GM12875 (cell line): ENCODE measurements at regions not wholly inside any gene's neighbourhood (a gene's known extent, or its start where the extent isn't known, plus 50 kb on each side); places are given as distances from the start of the nearest gene placed in this dataset.
A peak's percentile ranks its signal among the peaks of the same experiment; 100 is the strongest.

Experiments
- H3K4me3 ChIP-seq: one replicate; pipeline ENCODE4 v1.5.1; 2011; ENCODE audit warnings: low read depth, low read length, control low read depth
- CTCF ChIP-seq: IDR thresholded peaks from 2 replicates; pipeline ENCODE4 v1.5.1; 2011; ENCODE audit warnings: low read depth, mild to moderate bottlenecking, control low read depth, inconsistent platforms, low read length, moderate library complexity, borderline replicate concordance; ENCODE audit not compliant: insufficient read depth

DNA sequence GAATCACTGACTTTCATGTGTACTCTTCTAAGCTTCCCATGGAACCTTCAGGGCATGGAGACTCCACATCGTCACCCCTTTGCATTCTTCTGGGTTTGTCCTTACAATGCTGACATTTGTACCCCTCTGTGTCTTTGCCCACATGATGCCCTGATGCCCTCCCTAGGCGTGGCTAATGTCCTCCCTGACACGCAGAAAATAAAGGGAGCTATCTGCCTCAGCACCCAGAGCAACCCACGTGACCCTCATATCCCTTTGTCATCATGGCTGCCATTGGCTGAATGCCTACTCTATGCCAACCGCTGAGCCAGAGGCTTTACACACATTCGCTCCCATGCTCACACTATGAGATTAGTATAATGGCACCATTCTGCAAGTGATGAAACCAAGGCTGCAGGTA is 86.4 kb upstream of the KLHL29 start:
- TF ChIP-seq CTCF: no peak
- H3K4me3 ChIP-seq: no peak overlapping the region

- TF ChIP-seq CTCF: no peak
- H3K4me3 ChIP-seq: no peak overlapping the region
These were observed 85.3 kb upstream of the KLHL29 start for GRCh38 chr2:23299476-23300195.

GRCh38 chr2:23301136-23301535 is 83.8 kb upstream of the KLHL29 start:
- TF ChIP-seq CTCF: no peak

DNA sequence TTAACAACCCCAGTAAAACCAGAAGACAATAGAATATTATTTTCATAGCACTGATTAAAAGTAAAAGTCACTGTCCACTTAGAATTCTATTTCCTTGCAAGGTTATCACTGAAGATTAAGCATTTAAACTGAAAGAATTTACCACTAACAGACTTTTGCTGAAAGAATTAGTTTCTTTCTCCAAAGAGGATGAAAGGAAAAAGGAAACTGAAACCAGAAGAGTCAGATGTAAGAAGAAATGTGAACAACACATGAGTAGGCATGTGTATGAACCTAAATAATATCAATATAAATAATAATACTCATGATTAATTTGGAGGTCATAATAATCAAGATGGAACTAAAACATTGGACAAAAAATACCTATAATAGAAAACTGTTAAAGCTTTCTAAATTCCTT is 82.4 kb upstream of the KLHL29 start:
- H3K4me3 ChIP-seq: no peak overlapping the region
- TF ChIP-seq CTCF: no peak

More at GRCh38 chr2:23301136-23301535, 83.8 kb upstream of the KLHL29 start:
- no peak overlapping the region for H3K4me3 ChIP-seq

- TF ChIP-seq CTCF: no peak
- no peak overlapping the region for H3K4me3 ChIP-seq
These were observed 78.6 kb upstream of the KLHL29 start for GRCh38 chr2:23306401-23306800.

GRCh38 chr2:23311186-23311585 is 73.8 kb upstream of the KLHL29 start:
- TF ChIP-seq CTCF: no peak
- H3K4me3 ChIP-seq: no peak overlapping the region

DNA sequence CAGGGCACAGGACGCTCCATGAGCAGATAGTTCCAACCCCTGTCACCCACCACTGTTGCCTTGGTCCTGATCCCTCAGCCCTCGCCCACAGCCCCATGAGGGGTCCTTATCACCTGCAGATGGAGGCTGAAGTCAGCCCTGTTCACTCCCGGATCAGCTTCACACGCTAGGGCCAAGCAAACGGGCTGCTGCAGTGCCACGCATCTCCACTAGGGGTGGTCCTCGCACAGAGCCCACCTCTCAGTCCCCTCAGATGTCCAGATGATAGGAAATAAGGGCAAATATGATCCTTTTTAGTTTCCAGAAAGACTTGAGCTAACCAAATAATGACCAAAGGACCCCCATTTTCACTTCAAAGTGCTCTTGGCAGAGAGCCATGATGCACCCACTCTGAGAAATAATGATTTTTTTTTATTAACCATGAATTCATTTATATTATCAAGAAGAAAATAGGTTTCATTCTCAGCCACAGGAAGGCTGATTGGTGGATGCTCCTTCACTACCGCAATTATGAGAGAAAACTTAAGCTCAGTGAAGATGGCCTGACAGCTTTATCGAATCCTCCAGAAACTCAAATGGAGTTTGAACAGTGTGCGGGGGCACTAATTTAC is 71.9 kb upstream of the KLHL29 start:
- peak; percentile 100 for TF ChIP-seq CTCF
- no peak overlapping the region for H3K4me3 ChIP-seq
